NCI-H82 treated with DMSO at 0.1 percent for 48 hours (cell line): ENCODE measurements at regions not wholly inside any gene's neighbourhood (a gene's known extent, or its start where the extent isn't known, plus 50 kb on each side); places are given as distances from the start of the nearest gene placed in this dataset.
"Not testable (repeated sequence)": the region's sequence is repeated elsewhere in the genome, so short reads cannot be mapped to it uniquely, and the experiment has no call there.

ENCODE experiments used
- DNase-seq: peaks from one replicate; lab custom pipeline; 2025; ENCODE audit not compliant: unreplicated experiment; lab: John Stamatoyannopoulos, UW

DNA sequence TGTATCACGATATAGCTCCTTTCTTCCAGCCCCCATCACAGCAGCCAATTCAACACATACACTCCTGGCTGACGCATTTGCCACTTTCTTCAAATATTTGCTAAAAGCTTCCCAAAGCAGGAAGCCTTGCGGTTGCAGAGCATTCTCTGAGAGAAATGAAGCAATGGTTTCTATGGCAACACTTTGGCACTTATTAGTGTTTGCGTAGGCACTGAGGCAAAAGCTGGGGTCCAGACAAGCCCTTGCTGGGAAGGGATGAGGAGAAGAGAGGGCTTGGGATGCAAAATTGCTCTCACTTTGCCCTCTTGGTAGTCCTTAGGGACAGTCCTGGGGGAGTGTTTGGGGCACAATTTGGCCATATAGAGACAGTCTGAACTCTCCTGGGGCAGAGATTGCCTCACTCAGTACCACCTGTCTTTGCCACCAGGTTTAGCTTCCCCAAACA, 55.0 kb upstream of the PAK3 start:
- DNase-seq, result no peak

DNA sequence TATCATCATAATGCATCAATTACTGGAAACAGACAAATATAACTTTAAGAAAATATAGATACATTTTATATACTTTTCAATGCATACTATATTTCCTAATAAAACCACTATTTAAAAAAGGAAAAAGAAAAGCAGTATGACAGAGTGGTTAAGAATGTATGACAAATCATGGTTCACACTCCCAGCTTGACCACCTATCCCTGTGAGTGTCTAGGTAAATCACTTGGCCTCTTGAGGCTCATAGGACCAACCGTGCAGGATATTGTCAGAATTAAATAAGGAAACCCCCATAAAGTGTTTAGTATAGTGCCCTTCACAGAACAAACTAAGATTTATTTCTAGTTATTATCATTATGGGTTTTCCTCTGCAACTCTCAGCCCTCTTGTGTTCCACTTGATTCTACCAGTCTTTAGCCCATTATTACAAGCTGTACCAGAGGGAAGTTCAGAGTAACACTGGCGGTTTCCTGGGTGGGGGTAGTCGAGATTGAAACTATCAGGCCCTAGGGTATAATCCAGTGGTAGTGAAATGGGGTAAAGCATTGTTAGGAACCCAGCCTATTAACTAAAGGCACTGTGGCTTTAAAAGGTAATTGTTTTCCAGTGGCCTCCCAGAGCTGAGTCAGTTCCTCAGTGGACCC, 55.5 kb upstream of the PAK3 start:
- no peak for DNase-seq

DNA sequence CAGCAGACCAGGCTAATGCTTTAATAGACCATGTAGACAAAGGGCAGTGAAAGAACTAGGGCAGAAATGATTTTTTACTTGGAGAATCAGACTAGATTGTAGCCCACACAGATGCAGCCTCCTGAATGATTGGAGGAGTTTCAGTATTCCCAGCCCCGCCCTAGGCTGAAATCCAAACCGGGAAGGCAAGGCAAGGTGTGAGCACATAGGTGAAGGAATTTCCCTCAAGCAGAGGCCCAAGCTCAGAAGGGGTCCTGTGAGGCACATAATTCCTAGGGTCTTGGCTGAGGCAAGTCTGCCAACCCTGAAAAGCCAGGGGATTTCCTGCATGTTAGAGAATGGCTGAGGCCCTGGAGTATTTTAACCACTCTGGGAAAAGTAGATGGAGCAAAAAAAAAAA, 56.4 kb upstream of the PAK3 start:
- DNase-seq, result no peak

DNA sequence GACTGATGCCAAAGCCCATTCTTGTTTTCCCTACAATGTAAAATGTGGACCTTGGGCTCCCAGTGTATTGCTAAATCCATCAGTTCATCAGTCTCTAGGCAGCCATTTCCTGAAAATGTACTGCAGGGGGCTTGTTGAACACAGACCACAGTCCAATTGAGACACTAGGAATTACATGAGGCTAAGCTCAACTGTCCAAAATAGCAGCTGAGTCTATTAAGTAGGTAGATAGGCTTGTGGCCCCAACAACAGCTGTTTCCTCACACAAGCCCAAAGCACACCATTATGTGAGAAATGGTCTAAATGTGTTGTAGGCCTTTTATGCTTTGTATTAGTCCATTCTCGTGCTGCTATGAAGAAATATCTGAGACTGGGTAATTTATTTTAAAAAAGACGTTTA, 60.0 kb upstream of the PAK3 start:
- no peak for DNase-seq

DNA sequence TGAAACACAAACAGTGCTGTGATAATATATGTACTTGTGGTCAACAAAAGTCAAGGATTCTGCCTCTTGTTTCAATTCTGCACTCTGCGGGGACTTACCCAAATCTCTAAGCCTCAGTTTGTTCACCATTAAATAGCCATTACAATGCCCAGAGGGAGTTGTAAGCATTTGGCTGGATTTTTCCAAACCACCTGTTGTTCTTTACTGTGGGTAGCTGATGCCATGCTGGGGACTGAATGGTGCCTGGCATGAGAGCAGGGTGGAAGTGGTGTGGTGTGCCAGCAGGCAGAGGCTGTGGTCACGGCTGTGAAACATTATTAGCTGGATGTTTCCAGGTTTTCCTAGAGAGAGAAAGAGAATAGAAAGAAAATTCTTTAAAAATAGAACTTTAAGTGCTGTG, 60.7 kb upstream of the PAK3 start:
- DNase-seq, result no peak

DNA sequence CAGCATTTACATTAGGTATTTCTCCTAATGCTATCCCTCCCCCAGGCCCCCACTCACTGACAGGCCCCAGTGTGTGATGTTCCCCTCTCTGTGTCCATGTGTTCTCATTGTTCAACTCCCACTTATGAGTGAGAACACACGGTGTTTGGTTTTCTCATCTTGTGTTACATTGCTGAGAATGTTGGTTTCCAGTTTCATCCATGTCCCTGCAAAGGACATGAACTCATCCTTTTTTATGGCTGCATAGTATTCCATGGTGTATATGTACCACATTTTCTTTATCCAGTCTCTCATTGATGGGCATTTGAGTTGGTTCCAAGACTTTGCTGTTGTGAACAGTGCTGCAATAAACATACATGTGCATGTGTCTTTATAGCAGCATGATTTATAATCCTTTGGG, 73.0 kb upstream of the PAK3 start:
- DNase-seq, result not testable (repeated sequence)

DNA sequence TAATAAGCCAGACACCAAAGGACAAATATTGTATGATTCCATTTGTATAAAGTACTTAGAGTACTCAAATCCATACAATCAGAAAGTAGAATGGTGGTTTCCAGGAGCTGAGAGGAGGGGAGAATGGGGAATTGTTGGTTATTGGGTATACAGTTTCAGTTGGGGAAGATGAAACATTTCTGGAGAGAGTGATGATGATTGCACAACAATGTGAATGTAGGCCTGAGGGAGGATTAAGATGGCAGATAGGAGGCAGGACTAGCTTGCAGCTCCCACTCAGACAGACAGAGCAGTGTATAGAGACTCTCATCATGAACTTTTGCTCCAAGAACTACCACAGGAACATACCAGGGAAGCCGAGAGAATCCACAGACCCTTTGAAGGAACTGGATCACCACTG, 75.7 kb upstream of the PAK3 start:
- DNase-seq, result no peak

DNA sequence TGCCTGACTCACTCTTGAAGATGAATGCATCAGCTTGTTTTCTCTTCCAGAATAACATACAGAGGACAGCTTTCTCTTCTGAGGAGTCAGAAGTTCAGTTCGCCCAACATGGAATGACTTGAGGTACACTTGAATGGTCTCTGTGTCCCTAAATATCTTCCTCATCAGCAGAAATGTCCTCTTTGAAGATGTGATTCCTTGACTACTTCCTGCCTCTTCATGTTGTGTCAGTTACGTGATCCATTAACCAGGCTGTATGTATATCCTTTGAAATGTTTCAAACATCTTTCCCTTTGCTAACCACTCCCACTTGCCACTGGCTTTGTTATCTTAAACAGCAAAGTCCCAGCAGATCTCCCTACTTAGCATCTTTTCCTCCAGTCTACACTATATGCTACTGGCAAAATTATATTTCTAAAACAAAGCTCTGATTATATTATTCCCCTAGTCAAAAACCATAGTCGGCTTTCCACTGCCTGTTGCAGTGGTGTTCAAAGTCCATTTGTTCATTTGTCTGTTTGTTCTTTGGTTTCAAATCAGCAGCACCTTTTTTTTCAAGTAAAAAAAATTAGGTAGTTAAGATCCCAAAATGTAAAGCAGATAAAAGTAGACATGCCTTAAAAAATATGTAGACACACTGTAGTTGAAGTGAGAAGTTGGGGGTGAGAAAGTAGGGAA, 82.1 kb upstream of the PAK3 start:
- no peak for DNase-seq

DNA sequence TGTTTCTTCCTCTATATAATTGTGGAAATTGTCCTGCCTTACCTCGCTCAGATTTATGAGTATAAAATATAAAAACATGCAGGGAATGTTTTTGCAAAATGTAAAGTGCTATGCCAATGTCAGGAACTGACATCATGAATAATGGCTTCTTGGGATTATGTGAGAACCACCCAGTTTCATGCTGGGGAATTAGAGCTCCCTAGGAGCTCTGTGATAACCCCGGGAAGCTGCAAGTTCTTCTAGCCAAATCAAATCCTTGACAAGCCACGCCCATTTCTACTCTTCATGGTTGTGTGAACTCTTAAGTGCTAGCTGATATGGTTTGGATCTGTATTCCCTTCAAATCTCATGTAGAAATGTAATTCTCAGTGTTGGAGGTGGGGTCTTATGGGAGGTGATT, 85.9 kb upstream of the PAK3 start:
- DNase-seq, result no peak

DNA sequence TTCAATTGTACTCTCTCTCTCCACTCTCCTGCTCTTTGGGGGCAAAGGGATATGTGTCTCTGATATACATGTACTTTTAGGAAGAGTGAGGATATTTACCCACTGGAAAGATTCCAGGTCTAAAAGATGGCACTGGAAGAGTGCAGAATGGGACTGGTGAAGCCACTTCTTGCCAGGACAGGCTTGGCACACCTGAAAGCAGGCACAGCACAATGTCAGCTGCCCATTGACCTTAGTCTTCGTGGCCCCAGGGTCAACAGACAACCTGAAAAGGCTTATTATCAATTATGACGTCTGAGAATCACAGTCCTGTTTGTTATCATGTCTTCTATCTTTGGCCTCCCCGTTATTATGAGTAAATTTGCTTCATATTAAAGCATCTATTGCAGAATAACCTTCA, 86.7 kb upstream of the PAK3 start:
- no peak for DNase-seq

DNA sequence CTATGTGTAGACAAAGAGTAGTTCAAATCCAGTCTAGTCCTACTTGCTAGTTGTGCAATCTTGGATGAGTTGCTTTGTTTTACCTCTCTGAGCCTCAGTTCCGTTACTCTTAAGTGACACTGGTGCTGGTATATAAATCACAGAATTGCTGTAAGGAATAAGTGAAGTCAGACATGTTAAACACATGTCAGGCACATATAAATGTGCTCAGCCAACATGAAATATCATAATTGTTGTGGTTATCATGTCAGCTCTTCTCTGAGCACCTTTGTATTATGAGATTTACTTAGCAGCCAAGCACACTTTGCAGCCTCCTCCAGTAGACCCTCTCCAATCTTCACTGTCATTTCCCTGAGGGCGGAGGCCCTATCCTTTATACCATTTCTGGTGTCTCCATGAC, 87.9 kb upstream of the PAK3 start:
- no peak for DNase-seq

DNA sequence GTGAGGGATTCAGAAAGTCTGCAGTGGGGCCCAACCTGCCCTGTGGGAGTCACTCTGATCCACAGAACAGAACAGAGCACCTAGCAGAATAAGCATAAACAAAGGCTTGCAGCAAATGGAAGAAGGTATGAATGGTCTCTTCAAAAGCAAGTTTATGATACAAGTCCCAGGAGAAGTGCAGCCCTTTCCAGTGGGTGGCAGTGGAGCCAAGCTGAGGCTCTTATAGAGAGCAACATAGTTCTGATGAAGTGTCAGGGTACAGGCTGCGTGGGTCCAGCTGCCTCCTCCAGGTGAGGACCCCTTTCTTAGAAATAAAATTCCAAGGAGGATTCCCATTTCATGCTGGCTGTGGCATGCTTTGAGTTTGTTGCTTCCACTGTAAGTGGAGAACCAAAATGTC, 88.8 kb upstream of the PAK3 start:
- no peak for DNase-seq

DNA sequence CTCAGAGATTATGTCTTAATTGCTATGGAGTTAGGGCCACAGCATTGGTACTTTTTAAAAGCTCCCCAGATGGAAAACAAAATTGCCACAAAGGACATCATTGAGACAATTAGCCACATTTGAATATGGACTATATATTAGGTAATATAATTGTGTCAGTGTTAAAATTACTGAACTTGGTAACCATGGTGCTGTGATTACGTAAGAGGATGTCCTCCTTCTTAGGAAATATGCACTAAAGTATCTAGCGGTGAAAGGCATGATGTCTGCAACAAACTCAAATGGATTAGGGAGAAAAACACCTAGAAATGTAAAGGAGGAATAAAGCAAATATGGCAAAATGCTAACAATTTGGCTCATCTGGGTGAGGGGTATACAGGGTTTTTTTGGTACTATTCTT, 89.9 kb upstream of the PAK3 start:
- DNase-seq, result no peak

DNA sequence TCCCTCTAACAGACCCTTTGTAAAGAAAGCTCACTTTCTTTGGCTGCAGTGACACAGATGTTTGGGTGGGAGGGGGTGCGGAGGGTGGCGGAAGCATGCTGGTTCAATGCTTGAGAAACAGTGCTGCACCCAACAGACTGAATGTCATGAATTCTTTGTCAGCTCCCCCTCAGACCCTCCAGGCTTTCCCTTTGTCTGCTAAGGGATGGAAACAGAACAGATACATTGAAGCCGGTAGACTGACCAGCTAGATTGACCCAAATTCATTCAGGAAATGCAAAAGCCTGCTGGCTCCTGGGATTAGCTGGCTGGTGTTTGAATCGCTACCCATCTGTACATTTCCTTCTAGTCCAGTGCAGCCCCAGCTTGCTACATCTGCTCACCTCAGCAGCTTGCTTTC, 90.8 kb upstream of the PAK3 start:
- DNase-seq, result no peak

DNA sequence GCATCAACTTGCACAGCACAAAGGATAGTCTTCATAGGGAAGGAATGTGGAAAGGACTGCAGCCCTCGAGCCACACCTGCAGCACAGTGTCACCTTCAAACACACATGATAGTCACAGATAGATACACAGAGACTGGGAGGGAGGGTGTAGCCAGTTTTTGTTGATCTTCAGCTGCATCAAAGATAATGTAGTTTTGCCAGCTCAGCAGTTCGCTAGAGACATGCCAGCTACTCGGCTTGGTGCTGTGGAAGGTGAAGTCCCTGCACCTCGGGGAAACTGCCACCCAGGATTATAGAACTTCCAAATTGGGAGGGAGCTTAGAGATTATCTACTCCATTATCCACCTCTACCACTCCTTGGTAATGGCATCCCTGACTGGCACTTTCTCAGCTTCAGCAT, 92.9 kb upstream of the PAK3 start:
- DNase-seq, result no peak

DNA sequence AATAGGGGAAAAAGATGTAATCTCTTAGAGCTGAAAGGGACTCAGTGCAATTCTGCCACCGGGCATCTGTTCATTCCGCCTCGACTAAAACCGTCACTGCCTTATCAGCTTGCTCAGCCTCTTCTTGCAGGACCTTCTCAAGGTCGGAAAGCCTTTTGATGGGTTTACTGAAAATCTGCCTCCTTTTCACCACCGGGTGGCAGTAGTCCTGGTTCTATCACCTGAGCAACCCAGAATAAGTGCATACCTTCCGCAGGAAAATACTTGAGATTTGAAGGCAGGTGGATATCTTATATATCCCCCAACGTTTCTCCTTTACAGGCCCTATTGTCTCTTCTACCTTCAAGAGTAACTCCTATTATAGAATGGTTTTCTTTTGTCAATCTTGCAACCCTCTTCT, 103.4 kb upstream of the PAK3 start:
- no peak for DNase-seq

DNA sequence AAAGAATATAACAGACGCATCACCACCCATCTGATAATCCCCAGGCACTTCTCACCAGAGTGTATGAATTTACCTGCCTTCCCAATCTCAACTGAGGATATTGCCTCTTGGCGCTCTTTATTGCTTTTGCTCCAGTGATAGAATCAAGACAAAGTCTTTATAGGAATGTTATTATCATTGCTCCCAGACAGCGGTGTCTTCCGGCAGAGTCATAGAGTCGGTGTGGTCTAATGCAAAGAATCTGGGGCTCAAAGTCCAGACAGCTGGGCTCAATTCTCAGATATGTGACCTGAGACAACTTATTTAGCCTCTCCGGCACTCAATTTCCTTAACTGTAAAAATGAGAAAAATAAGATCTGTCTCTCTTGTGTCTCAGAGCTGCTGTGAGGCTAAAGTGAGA, 106.1 kb upstream of the PAK3 start:
- DNase-seq, result no peak

DNA sequence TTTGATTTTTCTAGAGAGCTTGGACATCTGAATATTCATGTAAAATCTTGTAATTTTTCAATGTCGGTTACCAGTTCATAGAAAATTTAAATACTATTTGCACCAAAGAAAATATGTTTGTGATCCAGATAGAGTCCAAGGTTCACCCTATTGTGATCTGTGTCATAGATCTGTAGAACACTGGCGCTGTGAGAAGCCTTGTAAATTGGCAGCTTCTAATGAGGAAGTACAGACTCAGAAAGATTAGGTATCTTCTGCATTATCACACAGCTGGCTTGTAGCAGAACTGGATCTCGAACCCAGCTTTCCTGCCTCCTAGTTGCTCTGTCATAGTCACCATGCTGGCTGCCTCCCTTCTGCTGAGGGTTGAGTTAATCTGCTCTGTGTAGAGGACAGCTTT, 106.5 kb upstream of the PAK3 start:
- no peak for DNase-seq

DNA sequence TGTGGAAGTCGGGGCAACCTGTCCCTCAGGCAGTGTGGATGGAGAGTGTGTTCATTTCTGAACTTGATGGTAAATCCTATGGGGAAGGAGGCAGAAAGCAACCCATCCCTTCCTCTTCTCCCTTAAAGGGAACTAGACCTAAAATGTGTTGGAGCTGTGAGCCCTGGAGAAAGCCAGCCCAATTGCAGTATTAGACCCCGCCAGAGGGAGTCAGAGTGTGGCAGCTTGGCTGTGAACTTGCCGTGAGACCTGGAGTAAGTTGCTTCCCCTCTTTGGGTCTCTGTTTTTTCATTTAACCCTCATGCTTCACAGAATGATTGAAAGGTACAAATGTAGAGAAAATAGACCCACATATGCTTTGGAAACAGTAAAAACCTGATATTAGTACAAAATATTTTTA, 108.7 kb upstream of the PAK3 start:
- no peak for DNase-seq

DNA sequence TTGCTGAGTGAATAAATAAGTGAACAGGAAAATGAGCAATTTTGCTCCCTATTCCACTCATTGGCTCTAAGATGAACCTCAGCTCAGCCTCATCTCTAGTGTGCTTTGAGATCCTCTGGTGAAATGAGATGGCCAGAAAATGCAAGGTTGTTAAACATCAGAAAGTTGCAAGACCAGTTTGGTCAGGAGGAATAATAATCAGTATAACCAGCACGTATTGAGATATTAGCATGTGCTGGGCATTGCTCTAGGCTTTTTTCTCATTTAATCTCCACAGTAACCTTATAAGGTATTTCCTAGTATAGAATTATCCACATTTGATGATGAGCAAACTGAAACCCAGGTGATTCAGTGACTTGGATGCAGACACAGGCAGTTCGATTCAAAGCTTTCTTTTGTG, 110.5 kb upstream of the PAK3 start:
- no peak for DNase-seq

DNA sequence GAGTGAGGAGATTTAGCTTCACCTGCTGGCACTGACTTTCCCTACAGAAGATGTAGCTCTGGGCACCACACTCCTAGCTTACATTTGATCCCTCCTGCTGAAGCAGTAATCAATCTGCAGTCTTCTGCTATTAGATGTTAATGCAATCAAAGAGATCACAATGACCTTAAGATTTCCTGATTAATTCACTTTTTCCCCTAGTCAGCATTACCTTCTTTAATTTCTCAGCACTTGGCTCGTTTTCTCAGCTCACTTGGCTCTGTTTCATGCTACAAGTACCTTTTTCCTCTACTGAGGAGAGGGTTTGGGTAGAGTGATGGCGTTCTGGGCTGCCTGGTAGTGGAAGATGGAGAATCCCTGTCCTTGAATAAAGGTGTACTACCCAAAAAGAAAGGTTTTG, 113.0 kb upstream of the PAK3 start:
- no peak for DNase-seq

DNA sequence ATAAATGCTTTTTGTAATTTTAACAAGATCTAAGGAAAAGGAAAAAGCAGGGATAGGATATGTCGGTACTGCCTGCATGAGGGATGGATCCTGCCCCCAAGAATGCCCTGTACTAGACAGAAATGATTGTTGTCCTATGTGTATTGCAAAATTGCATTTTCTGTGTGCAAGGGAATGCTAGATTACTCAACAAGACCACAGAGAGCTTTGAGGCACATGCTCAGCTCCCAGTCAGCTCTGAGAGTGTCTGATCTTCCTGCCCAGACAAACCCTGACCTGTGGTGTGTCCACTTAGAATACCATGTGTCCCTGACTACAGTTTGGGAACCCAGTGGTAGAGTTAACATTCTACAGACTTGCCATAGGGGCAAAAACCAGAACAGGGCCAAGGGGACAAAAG, 129.2 kb upstream of the PAK3 start:
- no peak for DNase-seq

DNA sequence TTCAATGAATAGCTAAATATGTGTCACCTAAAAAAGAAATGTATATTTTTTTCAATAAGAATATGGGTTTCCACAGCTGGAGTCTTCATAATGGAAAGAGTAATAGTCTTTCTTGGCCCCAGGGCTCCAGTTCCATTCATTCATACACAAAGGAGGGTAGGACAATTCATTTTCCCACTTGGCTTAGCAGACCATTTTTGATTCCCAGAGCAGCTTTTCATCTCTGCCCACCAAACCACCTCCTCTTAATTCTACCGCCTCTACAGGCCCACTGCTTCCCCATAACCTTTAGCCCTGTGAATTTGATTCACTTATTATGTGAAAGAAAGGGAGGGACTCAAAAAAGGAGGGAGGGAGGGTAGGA, 129.9 kb upstream of the PAK3 start:
- no peak for DNase-seq
